Activated CD8-positive, alpha-beta T cell treated with anti-CD3 and anti-CD28 coated beads, Interleukin-2, amount 10 ng/mL, durations not matched to agents 7 days and 5 days (primary cell): ENCODE measurements at regions not wholly inside any gene's neighbourhood (a gene's known extent, or its start where the extent isn't known, plus 50 kb on each side); places are given as distances from the start of the nearest gene placed in this dataset.

Experiments
- ATAC-seq: fragments of 150-1000 bp; cut with Tn5 transposase; one replicate; pipeline ENCODE4 v1.10.0; 2021; ENCODE audit warnings: moderate library complexity
- CTCF ChIA-PET: fragments of 350-600 bp; sonication (Branson Sonifier 250); formaldehyde crosslinking; loops from one replicate; lab custom pipeline; 2021; ENCODE audit warnings: antibody characterized with exemption; lab: Charles Lee
- POLR2A ChIA-PET: fragments of 350-600 bp; sonication (Branson Sonifier 250); formaldehyde crosslinking; loops from one replicate; lab custom pipeline; 2021; ENCODE audit warnings: antibody characterized with exemption; lab: Charles Lee
- DNase-seq: peaks from one replicate; pipeline ENCODE4 v3.0.0-alpha.2; 2020
- H3K27ac Mint-ChIP-seq: one replicate; pipeline ENCODE4 v1.8.0; 2021; ENCODE audit warnings: mild to moderate bottlenecking, mixed read lengths
- H3K27me3 Mint-ChIP-seq: one replicate; pipeline ENCODE4 v1.8.0; 2021; ENCODE audit warnings: low read depth, mixed read lengths
- H3K36me3 Mint-ChIP-seq: one replicate; pipeline ENCODE4 v1.8.0; 2021; ENCODE audit warnings: low read depth, mixed read lengths
- H3K4me1 Mint-ChIP-seq: one replicate; pipeline ENCODE4 v1.8.0; 2021; ENCODE audit warnings: low read depth, mixed read lengths
- H3K4me3 Mint-ChIP-seq: one replicate; pipeline ENCODE4 v1.8.0; 2021; ENCODE audit warnings: mild to moderate bottlenecking, mixed read lengths
- H3K9me3 Mint-ChIP-seq: one replicate; pipeline ENCODE4 v1.8.0; 2022; ENCODE audit warnings: mixed read lengths; ENCODE audit not compliant: insufficient read depth

GRCh38 chr6:164252948-164253347 is 838.4 kb downstream of the QKI start:
- Mint-ChIP-seq H3K4me1 (no peaks in the 10 kb centered on the region), H3K27ac (no peak overlapping the region), H3K9me3 (no peaks in the 10 kb centered on the region), H3K27me3 (no peaks in the 10 kb centered on the region), H3K4me3 (no peak overlapping the region), H3K36me3 (no peaks in the 10 kb centered on the region)
- ATAC-seq = no peak
- no peak for DNase-seq
- CTCF ChIA-PET = no interaction called here
- POLR2A ChIA-PET = no interaction called here

- no peak for DNase-seq
- Mint-ChIP-seq H3K27ac (no peak overlapping the region), H3K9me3 (no peaks in the 10 kb centered on the region), H3K4me3 (no peak overlapping the region), H3K36me3 (no peaks in the 10 kb centered on the region), H3K4me1 (no peaks in the 10 kb centered on the region), H3K27me3 (no peaks in the 10 kb centered on the region)
- ChIA-PET CTCF (no interaction called here), POLR2A (no interaction called here)
- no peak for ATAC-seq
Measured at GRCh38 chr6:164252291-164252690, 837.8 kb downstream of the QKI start.

- CTCF ChIA-PET = no interaction called here
- DNase-seq (no peak), ATAC-seq (no peak)
- H3K4me3 Mint-ChIP-seq = no peak overlapping the region
- H3K27me3 Mint-ChIP-seq = no peaks in the 10 kb centered on the region
- POLR2A ChIA-PET = no interaction called here
- H3K9me3 Mint-ChIP-seq = no peaks in the 10 kb centered on the region
- no peaks in the 10 kb centered on the region for H3K36me3 Mint-ChIP-seq
- H3K27ac Mint-ChIP-seq = no peak overlapping the region
- H3K4me1 Mint-ChIP-seq = no peaks in the 10 kb centered on the region
Measured at GRCh38 chr6:164247106-164247505, 832.6 kb downstream of the QKI start.

- Mint-ChIP-seq H3K27me3 (no peaks in the 10 kb centered on the region), H3K9me3 (no peaks in the 10 kb centered on the region), H3K4me3 (no peak overlapping the region), H3K36me3 (no peaks in the 10 kb centered on the region), H3K27ac (no peak overlapping the region), H3K4me1 (no peaks in the 10 kb centered on the region)
- DNase-seq (no peak), ATAC-seq (no peak)
- POLR2A ChIA-PET = no interaction called here
- CTCF ChIA-PET = no interaction called here
Measured at GRCh38 chr6:164246082-164246481, 831.6 kb downstream of the QKI start.

GRCh38 chr6:164243949-164244348 is 829.4 kb downstream of the QKI start:
- no peak for ATAC-seq
- H3K9me3 Mint-ChIP-seq = no peaks in the 10 kb centered on the region
- no peak overlapping the region for H3K27ac Mint-ChIP-seq
- no peak for DNase-seq
- ChIA-PET POLR2A (no interaction called here), CTCF (no interaction called here)
- H3K4me1 Mint-ChIP-seq = no peaks in the 10 kb centered on the region
- no peaks in the 10 kb centered on the region for H3K36me3 Mint-ChIP-seq
- H3K27me3 Mint-ChIP-seq = no peaks in the 10 kb centered on the region
- no peak overlapping the region for H3K4me3 Mint-ChIP-seq

- ATAC-seq = no peak
- POLR2A ChIA-PET = no interaction called here
- no peaks in the 10 kb centered on the region for H3K27me3 Mint-ChIP-seq
Measured at GRCh38 chr6:164243012-164243610, 828.6 kb downstream of the QKI start.

GRCh38 chr6:164230804-164231203 is 816.3 kb downstream of the QKI start:
- ATAC-seq (no peak), DNase-seq (no peak)
- H3K36me3 Mint-ChIP-seq = no peaks in the 10 kb centered on the region
- ChIA-PET CTCF (no interaction called here), POLR2A (no interaction called here)
- H3K27ac Mint-ChIP-seq = no peak overlapping the region
- no peaks in the 10 kb centered on the region for H3K4me1 Mint-ChIP-seq
- no peaks in the 10 kb centered on the region for H3K27me3 Mint-ChIP-seq
- no peak overlapping the region for H3K4me3 Mint-ChIP-seq
- H3K9me3 Mint-ChIP-seq = peaks cover 3% of the 10 kb centered on the region

More at GRCh38 chr6:164243012-164243610, 828.6 kb downstream of the QKI start:
- no peak overlapping the region for H3K27ac Mint-ChIP-seq
- no peaks in the 10 kb centered on the region for H3K9me3 Mint-ChIP-seq
- no peak overlapping the region for H3K4me3 Mint-ChIP-seq
- CTCF ChIA-PET = no interaction called here
- H3K4me1 Mint-ChIP-seq = no peaks in the 10 kb centered on the region
- H3K36me3 Mint-ChIP-seq = no peaks in the 10 kb centered on the region
- DNase-seq = no peak

- Mint-ChIP-seq H3K36me3 (no peaks in the 10 kb centered on the region), H3K4me1 (no peaks in the 10 kb centered on the region), H3K4me3 (no peak overlapping the region), H3K27me3 (no peaks in the 10 kb centered on the region), H3K27ac (no peak overlapping the region), H3K9me3 (peaks cover 3% of the 10 kb centered on the region)
- ChIA-PET POLR2A (no interaction called here), CTCF (no interaction called here)
- DNase-seq = no peak
- no peak for ATAC-seq
Measured at GRCh38 chr6:164230259-164230658, 815.7 kb downstream of the QKI start.

GRCh38 chr6:164229716-164230115 is 815.2 kb downstream of the QKI start:
- ATAC-seq (no peak), DNase-seq (no peak)
- ChIA-PET CTCF (no interaction called here), POLR2A (no interaction called here)
- H3K27me3 Mint-ChIP-seq = no peaks in the 10 kb centered on the region
- H3K36me3 Mint-ChIP-seq = no peaks in the 10 kb centered on the region
- no peak overlapping the region for H3K27ac Mint-ChIP-seq
- H3K4me1 Mint-ChIP-seq = no peaks in the 10 kb centered on the region
- H3K4me3 Mint-ChIP-seq = no peak overlapping the region
- H3K9me3 Mint-ChIP-seq = peaks cover 3% of the 10 kb centered on the region

- H3K4me1 Mint-ChIP-seq = no peaks in the 10 kb centered on the region
- no peak for ATAC-seq
Measured at GRCh38 chr6:164227952-164228522, 813.5 kb downstream of the QKI start.

GRCh38 chr6:164216839-164217238 is 802.3 kb downstream of the QKI start:
- Mint-ChIP-seq H3K4me1 (no peaks in the 10 kb centered on the region), H3K36me3 (no peaks in the 10 kb centered on the region), H3K9me3 (peaks cover 11% of the 10 kb centered on the region), H3K27ac (no peak overlapping the region), H3K4me3 (no peak overlapping the region), H3K27me3 (no peaks in the 10 kb centered on the region)
- no peak for ATAC-seq
- CTCF ChIA-PET = no interaction called here
- DNase-seq = no peak
- POLR2A ChIA-PET = no interaction called here

More at GRCh38 chr6:164227952-164228522, 813.5 kb downstream of the QKI start:
- Mint-ChIP-seq H3K9me3 (peaks cover 3% of the 10 kb centered on the region), H3K36me3 (no peaks in the 10 kb centered on the region), H3K27ac (no peak overlapping the region), H3K27me3 (no peaks in the 10 kb centered on the region), H3K4me3 (no peak overlapping the region)
- no peak for DNase-seq
- ChIA-PET CTCF (no interaction called here), POLR2A (no interaction called here)

- POLR2A ChIA-PET = no interaction called here
- Mint-ChIP-seq H3K27ac (no peak overlapping the region), H3K27me3 (no peaks in the 10 kb centered on the region), H3K4me3 (no peak overlapping the region), H3K36me3 (no peaks in the 10 kb centered on the region), H3K4me1 (no peaks in the 10 kb centered on the region), H3K9me3 (peaks cover 11% of the 10 kb centered on the region)
- CTCF ChIA-PET = no interaction called here
- DNase-seq = no peak
- ATAC-seq = no peak
Measured at GRCh38 chr6:164216368-164216767, 801.9 kb downstream of the QKI start.

GRCh38 chr6:164214066-164214465 is 799.5 kb downstream of the QKI start:
- no peak overlapping the region for H3K4me3 Mint-ChIP-seq
- DNase-seq = no peak
- H3K9me3 Mint-ChIP-seq = peaks cover 11% of the 10 kb centered on the region
- no peaks in the 10 kb centered on the region for H3K27me3 Mint-ChIP-seq
- ChIA-PET POLR2A (no interaction called here), CTCF (no interaction called here)
- no peak for ATAC-seq
- no peaks in the 10 kb centered on the region for H3K36me3 Mint-ChIP-seq
- no peaks in the 10 kb centered on the region for H3K4me1 Mint-ChIP-seq
- H3K27ac Mint-ChIP-seq = no peak overlapping the region
